NT2/D1 (cell line): ENCODE measurements at regions not wholly inside any gene's neighbourhood (a gene's known extent, or its start where the extent isn't known, plus 50 kb on each side); places are given as distances from the start of the nearest gene placed in this dataset.

ENCODE experiments used
- SUZ12 ChIP-seq: IDR thresholded peaks from 2 replicates; pipeline ENCODE4 v1.6.1; 2011; ENCODE audit not compliant: insufficient read length, insufficient read depth; ENCODE audit errors: extremely low read depth
- YY1 ChIP-seq: IDR thresholded peaks from 2 replicates; pipeline ENCODE4 v1.6.1; 2011; ENCODE audit not compliant: insufficient read length, insufficient read depth
- ZNF274 ChIP-seq: IDR thresholded peaks from 2 replicates; pipeline ENCODE4 v1.6.1; 2011; ENCODE audit warnings: mild to moderate bottlenecking, low read depth, low read length

DNA sequence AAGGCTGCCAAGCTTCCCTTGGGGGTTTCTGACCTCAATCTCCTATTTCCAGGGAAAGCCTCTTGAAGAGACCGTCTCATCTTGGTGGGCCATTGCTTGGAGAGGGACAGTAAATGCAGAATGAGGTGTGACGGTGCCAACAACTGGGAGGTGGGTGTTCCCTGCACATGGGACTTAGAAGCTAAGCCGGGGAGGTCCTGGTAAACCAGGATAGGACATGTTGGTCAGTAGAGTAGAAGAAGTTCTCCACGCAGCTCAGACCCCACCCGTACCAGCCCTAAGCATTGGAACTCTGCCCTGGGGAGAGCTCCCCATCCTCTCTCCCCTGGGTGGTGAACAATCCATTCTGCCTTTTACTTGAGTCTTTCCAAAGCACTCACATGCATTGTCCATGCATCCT lies 92.0 kb downstream of the SOX1 start:
- TF ChIP-seq ZNF274 = no peak
- TF ChIP-seq YY1 = no peak
- TF ChIP-seq SUZ12 = no peak
